SK-N-SH (cell line): ENCODE measurements at regions not wholly inside any gene's neighbourhood (a gene's known extent, or its start where the extent isn't known, plus 50 kb on each side); places are given as distances from the start of the nearest gene placed in this dataset.

Experiments used
- CTCF ChIA-PET: fragments of 300-600, 350-600 bp; formaldehyde crosslinking; extraction: SDS; loops from one replicate; lab custom pipeline; 2021; lab: Yijun Ruan, JAX
- POLR2A ChIA-PET: fragments of 350-600 bp; sonication (Branson Sonifier 250); formaldehyde crosslinking; extraction: SDS; loops from one replicate; lab custom pipeline; 2020; ENCODE audit warnings: antibody characterized with exemption, inconsistent platforms; lab: Yijun Ruan, JAX
- DNase-seq: peaks from one replicate; pipeline ENCODE4 v3.0.0; 2012
- H2AFZ ChIP-seq: fragments of 200-600 bp; sonication (generic); 2 replicates; pipeline ENCODE4 v1.8.1; 2016; ENCODE audit warnings: antibody characterized with exemption, mild to moderate bottlenecking, low read depth
- H3F3A ChIP-seq: fragments of 200-600 bp; sonication (generic); replicated peaks from 2 replicates; pipeline ENCODE3; 2016; ENCODE audit warnings: antibody characterized with exemption, mild to moderate bottlenecking; ENCODE audit not compliant: insufficient read depth
- H3K27ac ChIP-seq, 2 experiments: fragments of 200-500 bp in 1 of 2; fragments of 200-600 bp in 1 of 2; sonication (Bioruptor generic) in 1 of 2; sonication (generic), shearing (Covaris generic) in 1 of 2; 2 replicates each; pipeline versions ENCODE4 v1.5.1 to v1.6.1; 2014 to 2016; ENCODE audit warnings: low read depth in 2 of 2, inconsistent platforms in 1 of 2, low read length in 1 of 2, mild to moderate bottlenecking in 1 of 2, mixed read lengths in 1 of 2
- H3K27me3 ChIP-seq: fragments of 200-600 bp; sonication (generic), shearing (Covaris generic); 2 replicates; pipeline ENCODE4 v1.6.1; 2016; ENCODE audit warnings: mixed run types; ENCODE audit not compliant: insufficient read depth
- H3K36me3 ChIP-seq, 2 experiments: fragments of 200-500 bp in 1 of 2; fragments of 200-600 bp in 1 of 2; sonication (Bioruptor generic) in 1 of 2; sonication (generic) in 1 of 2; replicated peaks in 1 of 2; 2 replicates each; pipeline versions ENCODE3 to v1.5.1; 2014 to 2016; ENCODE audit warnings: low read length in 1 of 2, mild to moderate bottlenecking in 1 of 2; ENCODE audit not compliant: insufficient read depth in 2 of 2, control insufficient read depth in 1 of 2
- H3K4me1 ChIP-seq, 2 experiments: fragments of 200-500 bp in 1 of 2; fragments of 200-600 bp in 1 of 2; sonication (Bioruptor generic) in 1 of 2; sonication (generic), shearing (Covaris generic) in 1 of 2; 2 replicates each; pipeline versions ENCODE4 v1.5.1 to v1.6.1; 2014 to 2016; ENCODE audit warnings: low read depth in 1 of 2, low read length in 1 of 2, mixed run types in 1 of 2; ENCODE audit not compliant: insufficient read depth in 2 of 2, control insufficient read depth in 1 of 2
- H3K4me2 ChIP-seq: fragments of 200-600 bp; sonication (generic), shearing (Covaris generic); 2 replicates; pipeline ENCODE4 v1.6.1; 2017; ENCODE audit warnings: mixed run types
- H3K4me3 ChIP-seq, 2 experiments: fragments of 200-500 bp in 1 of 2; fragments of 200-600 bp in 1 of 2; sonication (Bioruptor generic) in 1 of 2; sonication (generic), shearing (Covaris generic) in 1 of 2; 2 replicates each; pipeline versions ENCODE4 v1.5.1 to v1.8.1; 2014 to 2016; ENCODE audit warnings: low read depth in 2 of 2, inconsistent platforms in 1 of 2, low read length in 1 of 2, mild to moderate bottlenecking in 1 of 2, mixed read lengths in 1 of 2, moderate library complexity in 1 of 2
- H3K79me2 ChIP-seq: fragments of 200-600 bp; sonication (generic); 2 replicates; pipeline ENCODE4 v1.8.1; 2017; ENCODE audit warnings: mild to moderate bottlenecking; ENCODE audit not compliant: insufficient read depth
- H3K9ac ChIP-seq: fragments of 200-600 bp; sonication (generic); 2 replicates; pipeline ENCODE4 v1.6.1; 2017; ENCODE audit warnings: mixed run types
- H3K9me2 ChIP-seq: fragments of 200-600 bp; sonication (generic); 2 replicates; pipeline ENCODE4 v1.6.1; 2017; ENCODE audit warnings: mixed run types
- H3K9me3 ChIP-seq: fragments of 200-600 bp; sonication (generic); 2 replicates; pipeline ENCODE4 v1.6.1; 2017; ENCODE audit warnings: mixed run types, mild to moderate bottlenecking, moderate library complexity
- H4K20me1 ChIP-seq: fragments of 200-600 bp; sonication (generic); 2 replicates; pipeline ENCODE4 v1.6.1; 2017; ENCODE audit warnings: mild to moderate bottlenecking, mixed run types; ENCODE audit not compliant: insufficient read depth
- CHD2 ChIP-seq: fragments of 150-350 bp; IDR thresholded peaks from 2 replicates; pipeline ENCODE4 v1.6.1; 2018; ENCODE audit warnings: low read length; ENCODE audit not compliant: partially characterized antibody
- FOXJ3 ChIP-seq: sonication (generic); formaldehyde crosslinking; IDR thresholded peaks from 2 replicates; pipeline ENCODE4 v1.5.1; 2020; ENCODE audit warnings: mild to moderate bottlenecking, missing genetic modification reagents
- IRF3 ChIP-seq: fragments of 150-350 bp; IDR thresholded peaks from 2 replicates; pipeline ENCODE4 v1.6.1; 2016; ENCODE audit warnings: mild to moderate bottlenecking, low read depth, low read length
- JUND ChIP-seq: IDR thresholded peaks from 2 replicates; pipeline ENCODE4 v1.4.0; 2012
- MAX ChIP-seq: IDR thresholded peaks from 2 replicates; pipeline ENCODE4 v1.4.0; 2012; ENCODE audit warnings: low read depth
- RAD21 ChIP-seq: IDR thresholded peaks from 2 replicates; pipeline ENCODE4 v1.6.1; 2012; ENCODE audit warnings: mild to moderate bottlenecking, low read length
- RCOR1 ChIP-seq: fragments of 150-350 bp; IDR thresholded peaks from 2 replicates; pipeline ENCODE4 v1.6.1; 2017; ENCODE audit warnings: antibody characterized with exemption, low read length
- RFX5 ChIP-seq: IDR thresholded peaks from 2 replicates; pipeline ENCODE4 v1.6.1; 2012; ENCODE audit warnings: mild to moderate bottlenecking, improper control_type of control experiment, low read length
- SIN3A ChIP-seq: IDR thresholded peaks from 2 replicates; pipeline ENCODE4 v1.6.1; 2012; ENCODE audit warnings: low read depth, mild to moderate bottlenecking, low read length, moderate library complexity, borderline replicate concordance
- SMC3 ChIP-seq: IDR thresholded peaks from 2 replicates; pipeline ENCODE4 v1.6.1; 2012; ENCODE audit warnings: low read depth, low read length, improper control_type of control experiment
- TEAD4 ChIP-seq: IDR thresholded peaks from 2 replicates; pipeline ENCODE4 v1.4.0; 2012; ENCODE audit warnings: mild to moderate bottlenecking, borderline replicate concordance; ENCODE audit not compliant: insufficient read depth
- USF2 ChIP-seq: fragments of 150-350 bp; IDR thresholded peaks from 2 replicates; pipeline ENCODE4 v1.6.1; 2017; ENCODE audit warnings: antibody characterized with exemption, low read length, low read depth, borderline replicate concordance
- ZBTB33 ChIP-seq: IDR thresholded peaks from 2 replicates; pipeline ENCODE4 v1.4.0; 2012; ENCODE audit warnings: low read depth, borderline replicate concordance
- WGBS: methylation state at CpG from one replicate; pipeline ENCODE4 v1.1.6; 2017; ENCODE audit warnings: low lambda C conversion rate; 5-methylcytosine and 5-hydroxymethylcytosine counted together

- TF ChIP-seq ZBTB33 = no peak
- no peak for TF ChIP-seq MAX
- TF ChIP-seq CHD2 = no peak
These were observed 713.1 kb downstream of the DNAJB9 start (continued) for GRCh38 chr7:109282726-109283125.

GRCh38 chr7:109284943-109285342 lies 715.3 kb downstream of the DNAJB9 start:
- CTCF ChIA-PET = no interaction called here
- no peaks in the 10 kb centered on the region for H3K9me2 ChIP-seq
- no peak overlapping the region for H3K4me3 ChIP-seq
- H3K79me2 ChIP-seq = no peaks in the 10 kb centered on the region
- no peak overlapping the region for H2AFZ ChIP-seq
- H3K36me3 ChIP-seq = no peaks in the 10 kb centered on the region
- no peak overlapping the region for H3K9ac ChIP-seq
- H3K4me1 ChIP-seq = no peaks in the 10 kb centered on the region
- POLR2A ChIA-PET = no interaction called here
- no peak overlapping the region for H3K4me2 ChIP-seq
- DNase-seq = no peak
- H3F3A ChIP-seq = no peaks in the 10 kb centered on the region
- no peak overlapping the region for H3K27ac ChIP-seq
- TF ChIP-seq RAD21 (no peak), CHD2 (no peak), JUND (no peak), FOXJ3 (no peak), USF2 (no peak), RCOR1 (no peak), RFX5 (no peak), MAX (no peak), TEAD4 (no peak), SIN3A (no peak), IRF3 (no peak), SMC3 (no peak)
- no peaks in the 10 kb centered on the region for H4K20me1 ChIP-seq
- no peaks in the 10 kb centered on the region for H3K27me3 ChIP-seq
- peaks cover 3% of the 10 kb centered on the region; the same call in 1 of the 2 replicates for H3K9me3 ChIP-seq
- 20% methylated on average over 1 of the region's 1 CpG for WGBS
